Common myeloid progenitor, CD34-positive (primary cell): ENCODE measurements at regions not wholly inside any gene's neighbourhood (a gene's known extent, or its start where the extent isn't known, plus 50 kb on each side); places are given as distances from the start of the nearest gene placed in this dataset.

ENCODE experiments used
- CTCF ChIA-PET: fragments of 350-600 bp; sonication (Branson Sonifier 250); formaldehyde crosslinking; loops from one replicate; lab custom pipeline; 2021; ENCODE audit warnings: antibody characterized with exemption; lab: Charles Lee
- POLR2A ChIA-PET: fragments of 350-600 bp; sonication (Branson Sonifier 250); formaldehyde crosslinking; loops from one replicate; lab custom pipeline; 2021; ENCODE audit warnings: antibody characterized with exemption; lab: Charles Lee
- DNase-seq, 3 donors: peaks; one replicate each; pipeline versions ENCODE4 v3.0.0 to v3.0.0-alpha.2; 2013
- H3K27ac ChIP-seq, 2 experiments: 1 replicate in 1 of 2; 2 replicates in 1 of 2; pipeline ENCODE4 v1.7.0; 2013; ENCODE audit warnings: inconsistent platforms in 2 of 2, low read length in 2 of 2, mild to moderate bottlenecking in 2 of 2, low read depth in 1 of 2, moderate library complexity in 1 of 2; ENCODE audit not compliant: severe bottlenecking in 2 of 2, insufficient read depth in 1 of 2, poor library complexity in 1 of 2
- H3K27me3 ChIP-seq, 5 experiments: replicated peaks in 2 of 5; 1 replicate in 3 of 5; 2 replicates in 2 of 5; pipeline versions ENCODE4 v1.6.1 to v1.7.0; 2013; ENCODE audit warnings: low read length in 4 of 5, mild to moderate bottlenecking in 2 of 5, moderate library complexity in 2 of 5, inconsistent platforms in 1 of 5; ENCODE audit not compliant: insufficient read depth in 5 of 5, control insufficient read depth in 4 of 5
- H3K36me3 ChIP-seq, 4 experiments: 1 replicate in 2 of 4; 2 replicates in 2 of 4; pipeline versions ENCODE4 v1.6.1 to v1.7.0; 2013; ENCODE audit warnings: low read length in 3 of 4, control low read depth in 1 of 4, mild to moderate bottlenecking in 1 of 4; ENCODE audit not compliant: control insufficient read depth in 4 of 4, insufficient read depth in 4 of 4
- H3K4me1 ChIP-seq, 4 experiments: 1 replicate in 3 of 4; 2 replicates in 1 of 4; pipeline versions ENCODE4 v1.6.1 to v1.7.1; 2013; ENCODE audit warnings: low read length in 3 of 4, mild to moderate bottlenecking in 3 of 4, control low read depth in 1 of 4, inconsistent platforms in 1 of 4, moderate library complexity in 1 of 4; ENCODE audit not compliant: control insufficient read depth in 4 of 4, insufficient read depth in 4 of 4; ENCODE audit errors: control extremely low read depth in 1 of 4
- H3K4me3 ChIP-seq, 7 experiments: 1 replicate in 4 of 7; 2 replicates in 3 of 7; pipeline versions ENCODE4 v1.5.1 to v1.7.0; 2013; ENCODE audit warnings: mild to moderate bottlenecking in 7 of 7, low read length in 6 of 7, moderate library complexity in 6 of 7, inconsistent platforms in 2 of 7, low read depth in 2 of 7, control low read depth in 1 of 7; ENCODE audit not compliant: insufficient read depth in 4 of 7, control insufficient read depth in 1 of 7; ENCODE audit errors: extremely low read depth in 1 of 7
- H3K9me3 ChIP-seq, 5 experiments: 1 replicate in 4 of 5; 2 replicates in 1 of 5; pipeline versions ENCODE4 v1.6.1 to v1.7.1; 2013; ENCODE audit warnings: low read length in 4 of 5, mild to moderate bottlenecking in 2 of 5, inconsistent platforms in 1 of 5, low read depth in 1 of 5, moderate library complexity in 1 of 5; ENCODE audit not compliant: control insufficient read depth in 4 of 5, insufficient read depth in 2 of 5; ENCODE audit errors: control extremely low read depth in 1 of 5
- WGBS: methylation state at CpG from one replicate; pipeline ENCODE4 v1.1.5; 2013; ENCODE audit not compliant: insufficient coverage; 5-methylcytosine and 5-hydroxymethylcytosine counted together

DNA sequence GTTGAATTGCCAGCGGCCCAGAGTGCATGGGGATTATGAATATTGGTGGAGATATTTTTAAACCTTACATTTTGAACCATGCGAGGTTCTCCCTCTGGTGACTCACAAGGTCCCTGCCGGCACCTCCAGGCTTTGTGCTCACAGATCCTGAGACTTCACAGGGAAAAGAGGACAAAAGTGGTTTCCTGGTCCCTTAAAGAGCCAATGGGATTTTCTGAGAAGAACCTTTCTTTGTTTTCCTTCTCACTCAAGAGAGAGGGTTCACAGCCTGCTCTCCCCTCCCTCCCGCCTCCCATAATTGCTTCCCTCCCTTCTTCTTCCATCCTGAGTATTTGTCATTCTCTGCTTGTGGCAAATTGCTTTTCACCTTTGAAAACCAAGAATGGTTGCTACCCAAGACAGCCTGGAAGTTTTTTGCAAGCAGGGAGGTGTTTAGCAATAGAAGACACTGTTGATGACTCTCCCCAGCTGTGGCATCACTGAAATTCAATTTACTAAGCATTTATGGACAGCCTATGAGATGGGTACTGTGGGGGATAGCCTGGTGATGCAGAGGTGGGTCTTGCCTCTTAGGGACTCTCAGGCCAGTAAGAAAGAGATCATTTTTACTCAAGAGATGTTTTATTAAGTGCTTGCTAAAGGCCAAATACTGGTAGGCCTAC lies 76.6 kb downstream of the CPN2 start:
- DNase-seq: no peak
- Histone ChIP-seq H3K27me3 (no peaks in the 10 kb centered on the region), H3K4me3 (no peak overlapping the region), H3K9me3 (no peaks in the 10 kb centered on the region), H3K27ac (no peak overlapping the region), H3K4me1 (peaks cover 0 to 32% (median 18%) of the 10 kb centered on the region in 4 experiments), H3K36me3 (no peaks in the 10 kb centered on the region)
- POLR2A ChIA-PET: no interaction called here
- CTCF ChIA-PET: interaction anchor here (0.5 to 1.4 kb wide), 8 partner anchors 10 to 41 kb away, joined by 3 to 5 read pairs (median 3); no protein-coding TSS in a partner anchor
- WGBS: 96% methylated on average over 4 of the region's 4 CpGs

DNA sequence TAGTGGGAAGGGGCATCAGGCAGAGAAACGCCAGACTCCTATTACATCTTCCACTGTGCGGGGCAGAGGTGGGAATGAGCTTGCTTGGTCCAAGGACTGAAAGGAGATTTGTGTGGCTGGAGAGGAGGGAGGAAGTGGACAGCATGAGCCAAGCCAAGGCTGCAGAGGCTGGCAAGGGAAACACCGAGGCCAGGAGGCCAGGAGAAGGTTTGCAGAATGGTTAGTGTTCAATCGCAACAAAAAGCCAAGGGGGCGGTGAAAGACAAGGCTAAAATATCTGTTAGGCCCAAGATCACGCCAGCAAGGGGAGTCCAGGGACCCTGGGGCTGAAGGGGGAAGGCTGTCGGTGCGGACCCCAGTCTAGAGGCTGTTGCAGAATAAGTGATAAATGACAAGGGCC lies 75.8 kb downstream of the CPN2 start:
- Histone ChIP-seq H3K4me1 (peaks cover 0 to 26% (median 13%) of the 10 kb centered on the region in 4 experiments), H3K9me3 (no peaks in the 10 kb centered on the region), H3K27ac (no peak overlapping the region), H3K27me3 (no peaks in the 10 kb centered on the region), H3K36me3 (no peaks in the 10 kb centered on the region), H3K4me3 (no peak overlapping the region)
- ChIA-PET POLR2A (no interaction called here), CTCF (interaction anchor here (0.5 to 1.4 kb wide), 4 partner anchors 10 to 48 kb away, joined by 3 to 4 read pairs (median 4); no protein-coding TSS in a partner anchor)
- DNase-seq: peak in 2 of 3 donors; percentile 30 to 71
- WGBS: 95% methylated on average over 6 of the region's 8 CpGs

DNA sequence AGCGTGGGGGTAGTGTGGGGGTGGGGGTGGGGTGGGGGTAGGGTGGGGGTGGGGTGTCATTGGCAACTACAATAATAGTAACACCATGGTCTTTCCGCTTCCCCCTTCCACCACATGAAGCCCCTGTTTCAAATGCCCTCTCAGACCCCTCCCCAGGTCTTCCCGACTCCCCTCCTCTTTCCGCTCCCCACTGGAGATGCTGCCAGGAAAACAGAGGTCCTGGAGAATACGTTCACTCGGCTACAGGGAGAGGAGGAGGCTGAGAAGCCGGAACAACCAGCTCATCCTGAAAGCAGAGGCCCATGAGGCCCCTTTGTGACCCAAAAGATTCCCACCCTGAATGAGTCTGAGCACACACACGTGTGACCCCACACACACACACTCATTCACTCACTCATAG lies 75.4 kb downstream of the CPN2 start:
- CTCF ChIA-PET: interaction anchor here (0.5 to 2.0 kb wide), 3 partner anchors 16 to 49 kb away, joined by 3 to 4 read pairs (median 4); no protein-coding TSS in a partner anchor
- POLR2A ChIA-PET: no interaction called here
- DNase-seq: no peak
- Histone ChIP-seq H3K4me1 (peaks cover 0 to 22% (median 9%) of the 10 kb centered on the region in 4 experiments), H3K27me3 (no peaks in the 10 kb centered on the region), H3K9me3 (no peaks in the 10 kb centered on the region), H3K4me3 (no peak overlapping the region), H3K36me3 (no peaks in the 10 kb centered on the region), H3K27ac (no peak overlapping the region)
- 92% methylated on average over 1 of the region's 8 CpGs for WGBS

DNA sequence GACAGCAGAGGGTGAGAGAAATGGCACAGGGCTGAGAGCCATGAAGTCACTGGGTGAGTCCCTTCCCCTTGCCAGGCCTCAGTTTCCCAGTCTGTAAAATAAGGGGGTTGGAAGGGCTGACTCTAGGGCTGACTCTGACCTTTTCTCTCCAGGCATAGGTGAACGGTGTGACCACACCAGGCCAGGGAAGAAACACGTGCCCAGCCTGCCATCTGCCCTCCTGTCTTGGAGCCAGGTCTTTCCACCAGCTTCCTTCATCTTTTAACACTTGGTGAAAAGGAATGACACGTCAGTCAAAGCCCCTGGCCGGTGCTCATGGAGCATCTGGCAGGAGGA lies 74.4 kb downstream of the CPN2 start:
- Histone ChIP-seq H3K27ac (no peak overlapping the region), H3K36me3 (no peaks in the 10 kb centered on the region), H3K4me3 (no peak overlapping the region), H3K4me1 (peaks cover 0 to 12% (median 0%) of the 10 kb centered on the region in 4 experiments), H3K27me3 (no peaks in the 10 kb centered on the region), H3K9me3 (no peaks in the 10 kb centered on the region)
- DNase-seq: no peak
- ChIA-PET CTCF (interaction anchor here (2.0 kb wide), 1 partner anchor 30 kb away, joined by 4 read pairs; no protein-coding TSS in a partner anchor), POLR2A (no interaction called here)
- WGBS: 89% methylated on average over 4 of the region's 4 CpGs

DNA sequence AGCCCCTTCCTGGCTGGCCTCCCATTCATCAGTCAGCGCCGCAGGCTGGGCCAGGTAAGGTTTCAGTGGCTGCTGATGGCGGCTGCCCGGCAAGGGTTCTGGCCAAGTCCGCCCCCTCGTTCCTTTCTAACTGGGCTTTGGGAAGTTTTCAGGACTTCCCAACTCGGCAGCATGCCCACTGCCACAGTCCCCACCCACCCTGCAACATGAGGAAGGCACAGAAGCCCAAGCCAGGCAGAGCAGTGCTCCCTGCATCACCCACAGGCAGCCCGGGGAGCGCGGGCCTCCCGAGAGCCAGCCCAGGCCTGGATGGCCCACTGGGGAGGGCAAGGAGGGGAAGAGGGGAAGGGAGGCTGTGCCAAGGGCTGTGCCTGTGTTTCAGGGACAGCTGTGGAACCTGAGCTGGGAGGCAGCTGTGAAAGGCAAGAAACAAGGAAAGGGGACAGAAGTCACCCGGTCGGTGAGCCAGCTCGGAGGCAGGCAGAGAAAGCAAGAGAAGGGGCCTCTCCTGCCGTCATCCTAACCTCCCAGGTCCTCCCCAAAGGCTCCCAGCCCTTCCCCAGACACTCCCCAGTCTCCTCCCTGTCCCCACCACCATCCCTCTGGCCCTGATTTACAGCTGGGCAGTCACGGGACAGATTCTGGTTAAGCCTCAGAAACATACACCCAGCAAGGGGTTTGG lies 73.9 kb downstream of the CPN2 start:
- no peaks in the 10 kb centered on the region for H3K36me3 ChIP-seq
- CTCF ChIA-PET: interaction anchor here (2.0 kb wide), 1 partner anchor 30 kb away, joined by 4 read pairs; no protein-coding TSS in a partner anchor
- no peak overlapping the region for H3K27ac ChIP-seq
- no peak overlapping the region for H3K4me3 ChIP-seq
- no peaks in the 10 kb centered on the region for H3K27me3 ChIP-seq
- DNase-seq: no peak
- WGBS: 93% methylated on average over 9 of the region's 16 CpGs
- POLR2A ChIA-PET: no interaction called here
- H3K9me3 ChIP-seq: no peaks in the 10 kb centered on the region
- peaks cover 0 to 12% (median 0%) of the 10 kb centered on the region in 4 experiments for H3K4me1 ChIP-seq

DNA sequence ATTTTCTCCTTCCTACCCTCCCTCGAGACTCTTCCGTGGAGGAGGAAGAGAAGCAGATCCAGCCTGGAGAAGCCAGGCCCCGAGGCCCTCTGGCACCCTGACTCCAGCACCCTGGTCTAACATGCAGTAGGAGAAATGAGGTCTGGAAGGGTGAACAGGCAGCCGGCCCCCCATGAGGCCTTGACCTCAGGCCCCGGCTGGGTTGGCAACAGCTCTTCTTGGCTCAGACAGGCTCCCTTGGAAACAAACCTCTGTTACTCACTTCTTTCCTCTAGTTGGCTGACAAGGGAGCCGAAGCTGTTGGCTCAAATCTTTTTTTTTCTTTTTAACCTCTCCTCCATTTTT lies 73.4 kb downstream of the CPN2 start:
- POLR2A ChIA-PET: no interaction called here
- Histone ChIP-seq H3K27me3 (no peaks in the 10 kb centered on the region), H3K4me1 (peaks cover 0 to 12% (median 0%) of the 10 kb centered on the region in 4 experiments), H3K27ac (no peak overlapping the region), H3K9me3 (no peaks in the 10 kb centered on the region), H3K4me3 (no peak overlapping the region), H3K36me3 (no peaks in the 10 kb centered on the region)
- no peak for DNase-seq
- CTCF ChIA-PET: no interaction called here
- WGBS: 100% methylated on average over 5 of the region's 6 CpGs
